Nephron progenitor cell (in vitro differentiated cells): ENCODE measurements at regions not wholly inside any gene's neighbourhood (a gene's known extent, or its start where the extent isn't known, plus 50 kb on each side); places are given as distances from the start of the nearest gene placed in this dataset.

Source experiments
- DNase-seq: peaks from one replicate; pipeline ENCODE4 v3.0.0; 2021
- H3K27ac Mint-ChIP-seq: 2 replicates; pipeline ENCODE4 v1.8.0; 2021; ENCODE audit warnings: mild to moderate bottlenecking, moderate library complexity, mixed read lengths
- H3K27me3 Mint-ChIP-seq: 2 replicates; pipeline ENCODE4 v1.8.0; 2021; ENCODE audit warnings: mild to moderate bottlenecking, low read depth, mixed read lengths; ENCODE audit not compliant: poor library complexity
- H3K36me3 Mint-ChIP-seq: 2 replicates; pipeline ENCODE4 v1.8.0; 2021; ENCODE audit warnings: low read depth, mixed read lengths
- H3K4me1 Mint-ChIP-seq: 2 replicates; pipeline ENCODE4 v1.8.0; 2021; ENCODE audit warnings: mixed read lengths
- H3K4me3 Mint-ChIP-seq: 2 replicates; pipeline ENCODE4 v1.8.0; 2021; ENCODE audit warnings: mild to moderate bottlenecking, moderate library complexity, mixed read lengths
- H3K9me3 Mint-ChIP-seq: 2 replicates; pipeline ENCODE4 v1.8.0; 2021; ENCODE audit warnings: mild to moderate bottlenecking, moderate library complexity, mixed read lengths
- CTCF ChIP-seq: fragments of 200-600 bp; sonication (generic); IDR thresholded peaks from 2 replicates; pipeline ENCODE4 v1.5.0; 2021; ENCODE audit warnings: antibody characterized with exemption

DNA sequence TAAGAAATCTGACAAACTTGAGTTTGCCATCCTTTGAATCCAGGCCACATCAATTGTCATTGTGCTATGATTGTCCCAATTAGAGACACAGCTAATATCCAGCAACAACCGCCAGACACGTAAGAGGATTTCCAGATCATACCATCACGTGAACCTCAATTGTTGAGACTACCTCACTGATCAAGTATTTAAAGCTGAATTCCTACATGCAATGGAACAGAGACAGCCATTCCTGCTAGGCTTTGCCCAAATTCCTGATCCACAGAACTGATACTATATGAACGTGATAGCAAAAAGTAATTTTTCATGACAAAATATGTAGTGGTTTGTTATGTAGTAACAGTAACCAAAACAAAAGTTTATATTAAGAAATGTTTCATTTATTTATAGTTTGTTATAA lies 657.7 kb downstream of the PRR16 start:
- Mint-ChIP-seq H3K4me3 (no peak overlapping the region), H3K36me3 (no peaks in the 10 kb centered on the region), H3K9me3 (no peaks in the 10 kb centered on the region), H3K27me3 (no peaks in the 10 kb centered on the region), H3K27ac (no peak overlapping the region), H3K4me1 (no peaks in the 10 kb centered on the region)
- TF ChIP-seq CTCF: no peak
- DNase-seq: no peak

DNA sequence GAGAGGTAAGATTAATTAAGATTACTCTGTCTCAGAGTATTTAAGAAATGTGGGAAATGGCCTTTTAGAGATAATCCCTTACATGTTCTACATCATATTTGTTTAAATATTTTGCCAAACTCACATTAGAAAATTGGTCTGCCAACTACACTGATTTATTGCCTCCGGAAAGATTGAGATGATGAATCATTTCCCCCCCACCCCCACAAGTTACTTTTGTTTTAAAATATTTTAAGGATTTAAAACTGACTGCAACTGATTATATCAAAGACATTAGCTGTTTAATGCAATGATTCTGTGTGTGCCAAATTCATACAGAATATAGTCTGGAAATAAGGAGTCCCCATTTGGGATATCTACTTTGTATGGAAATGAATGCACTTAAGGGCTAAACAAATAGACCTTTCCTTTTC lies 674.4 kb downstream of the PRR16 start:
- no peaks in the 10 kb centered on the region for H3K4me1 Mint-ChIP-seq
- no peak for DNase-seq

DNA sequence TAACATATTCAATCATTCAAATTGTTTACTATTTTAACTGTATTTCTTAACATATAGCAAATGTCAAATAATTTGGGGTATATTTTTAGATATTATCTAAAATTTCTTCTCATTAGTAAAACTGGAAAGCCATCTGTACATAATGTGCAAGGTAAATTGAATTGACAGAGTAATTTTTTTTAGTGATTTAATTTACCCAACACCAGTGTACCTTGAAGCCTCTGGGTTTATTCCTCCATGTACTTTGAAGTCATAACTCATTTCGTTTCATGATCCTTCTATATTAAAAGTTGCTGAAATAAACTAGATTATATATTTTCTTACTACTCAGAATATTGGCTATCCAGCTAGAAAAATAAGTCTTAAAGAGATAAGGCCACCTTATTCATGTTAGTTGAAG lies 674.9 kb downstream of the PRR16 start:
- no peak overlapping the region for H3K27ac Mint-ChIP-seq
- no peak for TF ChIP-seq CTCF

More for the DNA sequence above, 674.4 kb downstream of the PRR16 start:
- Mint-ChIP-seq H3K9me3 (no peaks in the 10 kb centered on the region), H3K4me3 (no peak overlapping the region), H3K27me3 (no peaks in the 10 kb centered on the region), H3K36me3 (no peaks in the 10 kb centered on the region), H3K27ac (no peak overlapping the region)
- no peak for TF ChIP-seq CTCF

GRCh38 chr5:121144764-121145163 lies 680.7 kb downstream of the PRR16 start:
- TF ChIP-seq CTCF: no peak
- H3K36me3 Mint-ChIP-seq: no peaks in the 10 kb centered on the region
- no peaks in the 10 kb centered on the region for H3K9me3 Mint-ChIP-seq
- H3K27ac Mint-ChIP-seq: no peak overlapping the region
- no peak for DNase-seq
- no peaks in the 10 kb centered on the region for H3K4me1 Mint-ChIP-seq
- H3K27me3 Mint-ChIP-seq: no peaks in the 10 kb centered on the region
- no peak overlapping the region for H3K4me3 Mint-ChIP-seq

More for the DNA sequence above, 674.9 kb downstream of the PRR16 start:
- H3K9me3 Mint-ChIP-seq: no peaks in the 10 kb centered on the region
- no peaks in the 10 kb centered on the region for H3K36me3 Mint-ChIP-seq
- no peak overlapping the region for H3K4me3 Mint-ChIP-seq
- H3K27me3 Mint-ChIP-seq: no peaks in the 10 kb centered on the region
- no peak for DNase-seq
- H3K4me1 Mint-ChIP-seq: no peaks in the 10 kb centered on the region

GRCh38 chr5:121151534-121151933 lies 687.4 kb downstream of the PRR16 start:
- H3K4me3 Mint-ChIP-seq: no peak overlapping the region

More at GRCh38 chr5:121151534-121151933, 687.4 kb downstream of the PRR16 start:
- Mint-ChIP-seq H3K4me1 (no peaks in the 10 kb centered on the region), H3K27me3 (no peaks in the 10 kb centered on the region), H3K9me3 (no peaks in the 10 kb centered on the region), H3K36me3 (no peaks in the 10 kb centered on the region), H3K27ac (no peak overlapping the region)
- DNase-seq: no peak
- TF ChIP-seq CTCF: no peak
